Esophagus muscularis mucosa (tissue), 3 donors: ENCODE measurements at regions not wholly inside any gene's neighbourhood (a gene's known extent, or its start where the extent isn't known, plus 50 kb on each side); places are given as distances from the start of the nearest gene placed in this dataset.
"Not testable (repeated sequence)": the region's sequence is repeated elsewhere in the genome, so short reads cannot be mapped to it uniquely, and the experiment has no call there.

ENCODE experiments used
- CTCF ChIP-seq, 3 experiments: fragments of 200-600 bp in 2 of 3; fragments of 450-650 bp in 1 of 3; sonication (generic) in 2 of 3; IDR thresholded peaks; one replicate each; pipeline ENCODE4 v1.5.1; 2017 to 2019; ENCODE audit warnings: antibody characterized with exemption in 3 of 3, mild to moderate bottlenecking in 2 of 3, moderate library complexity in 1 of 3
- POLR2AphosphoS5 ChIP-seq, 2 donors: sonication (generic); formaldehyde crosslinking; IDR thresholded peaks; one replicate each; pipeline ENCODE4 v1.6.1; 2017; ENCODE audit warnings: antibody characterized with exemption in 2 of 2

- not testable (repeated sequence) for TF ChIP-seq CTCF, POLR2AphosphoS5 (IDR thresholded peaks at IDR 0.05)
Observed at GRCh38 chr2:111423184-111423583, 302.5 kb downstream of the BCL2L11 start.
